ENCODE measurements at regions not wholly inside any gene's neighbourhood (a gene's known extent, or its start where the extent isn't known, plus 50 kb on each side); places are given as distances from the start of the nearest gene placed in this dataset.

GRCh38 chr2:147500229-147500628 is 344.6 kb upstream of the ACVR2A start:
- TF ChIP-seq POLR2AphosphoS5 (IDR thresholded peaks at IDR 0.05; ENCODE audit: low read depth, low read length) (no peak), SIN3A (IDR thresholded peaks at IDR 0.05; ENCODE audit: borderline replicate concordance, insufficient read depth, low read depth, low read length) (no peak)
- TF ChIP-seq, protein P1, sequence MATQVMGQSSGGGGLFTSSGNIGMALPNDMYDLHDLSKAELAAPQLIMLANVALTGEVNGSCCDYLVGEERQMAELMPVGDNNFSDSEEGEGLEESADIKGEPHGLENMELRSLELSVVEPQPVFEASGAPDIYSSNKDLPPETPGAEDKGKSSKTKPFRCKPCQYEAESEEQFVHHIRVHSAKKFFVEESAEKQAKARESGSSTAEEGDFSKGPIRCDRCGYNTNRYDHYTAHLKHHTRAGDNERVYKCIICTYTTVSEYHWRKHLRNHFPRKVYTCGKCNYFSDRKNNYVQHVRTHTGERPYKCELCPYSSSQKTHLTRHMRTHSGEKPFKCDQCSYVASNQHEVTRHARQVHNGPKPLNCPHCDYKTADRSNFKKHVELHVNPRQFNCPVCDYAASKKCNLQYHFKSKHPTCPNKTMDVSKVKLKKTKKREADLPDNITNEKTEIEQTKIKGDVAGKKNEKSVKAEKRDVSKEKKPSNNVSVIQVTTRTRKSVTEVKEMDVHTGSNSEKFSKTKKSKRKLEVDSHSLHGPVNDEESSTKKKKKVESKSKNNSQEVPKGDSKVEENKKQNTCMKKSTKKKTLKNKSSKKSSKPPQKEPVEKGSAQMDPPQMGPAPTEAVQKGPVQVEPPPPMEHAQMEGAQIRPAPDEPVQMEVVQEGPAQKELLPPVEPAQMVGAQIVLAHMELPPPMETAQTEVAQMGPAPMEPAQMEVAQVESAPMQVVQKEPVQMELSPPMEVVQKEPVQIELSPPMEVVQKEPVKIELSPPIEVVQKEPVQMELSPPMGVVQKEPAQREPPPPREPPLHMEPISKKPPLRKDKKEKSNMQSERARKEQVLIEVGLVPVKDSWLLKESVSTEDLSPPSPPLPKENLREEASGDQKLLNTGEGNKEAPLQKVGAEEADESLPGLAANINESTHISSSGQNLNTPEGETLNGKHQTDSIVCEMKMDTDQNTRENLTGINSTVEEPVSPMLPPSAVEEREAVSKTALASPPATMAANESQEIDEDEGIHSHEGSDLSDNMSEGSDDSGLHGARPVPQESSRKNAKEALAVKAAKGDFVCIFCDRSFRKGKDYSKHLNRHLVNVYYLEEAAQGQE (IDR thresholded peaks at IDR 0.05; ENCODE audit: insufficient read depth in 1 of 2, low read depth in 2 of 2, low read length in 1 of 2): no peak
- TF ChIP-seq, protein P2, sequence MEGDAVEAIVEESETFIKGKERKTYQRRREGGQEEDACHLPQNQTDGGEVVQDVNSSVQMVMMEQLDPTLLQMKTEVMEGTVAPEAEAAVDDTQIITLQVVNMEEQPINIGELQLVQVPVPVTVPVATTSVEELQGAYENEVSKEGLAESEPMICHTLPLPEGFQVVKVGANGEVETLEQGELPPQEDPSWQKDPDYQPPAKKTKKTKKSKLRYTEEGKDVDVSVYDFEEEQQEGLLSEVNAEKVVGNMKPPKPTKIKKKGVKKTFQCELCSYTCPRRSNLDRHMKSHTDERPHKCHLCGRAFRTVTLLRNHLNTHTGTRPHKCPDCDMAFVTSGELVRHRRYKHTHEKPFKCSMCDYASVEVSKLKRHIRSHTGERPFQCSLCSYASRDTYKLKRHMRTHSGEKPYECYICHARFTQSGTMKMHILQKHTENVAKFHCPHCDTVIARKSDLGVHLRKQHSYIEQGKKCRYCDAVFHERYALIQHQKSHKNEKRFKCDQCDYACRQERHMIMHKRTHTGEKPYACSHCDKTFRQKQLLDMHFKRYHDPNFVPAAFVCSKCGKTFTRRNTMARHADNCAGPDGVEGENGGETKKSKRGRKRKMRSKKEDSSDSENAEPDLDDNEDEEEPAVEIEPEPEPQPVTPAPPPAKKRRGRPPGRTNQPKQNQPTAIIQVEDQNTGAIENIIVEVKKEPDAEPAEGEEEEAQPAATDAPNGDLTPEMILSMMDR (IDR thresholded peaks at IDR 0.05): no peak
